ENCODE measurements at regions not wholly inside any gene's neighbourhood (a gene's known extent, or its start where the extent isn't known, plus 50 kb on each side); places are given as distances from the start of the nearest gene placed in this dataset.

GRCh38 chr3:115502128-115502527, 121.2 kb upstream of the GAP43 start:
- in situ Hi-C loops (cut with HindIII; ENCODE audit: low sequenced_read_pairs): no loop called here
- DNase-seq (ENCODE audit: low read depth): no peak
- no peak overlapping the region for H3K4me3 ChIP-seq (ENCODE audit: low read depth, low read length)
- no peak for TF ChIP-seq CTCF (IDR thresholded peaks at IDR 0.05; ENCODE audit: low read depth, low read length, missing control alignments)

- in situ Hi-C loops (cut with HindIII; ENCODE audit: low sequenced_read_pairs): no loop called here
- no peak for DNase-seq (ENCODE audit: low read depth)
- H3K4me3 ChIP-seq (ENCODE audit: low read depth, low read length): no peak overlapping the region
- no peak for TF ChIP-seq CTCF (IDR thresholded peaks at IDR 0.05; ENCODE audit: low read depth, low read length, missing control alignments)
Measured at GRCh38 chr3:115503394-115503793, 119.9 kb upstream of the GAP43 start.

GRCh38 chr3:115508562-115508961, 114.7 kb upstream of the GAP43 start:
- no peak for DNase-seq (ENCODE audit: low read depth)
- TF ChIP-seq CTCF (IDR thresholded peaks at IDR 0.05; ENCODE audit: low read depth, low read length, missing control alignments): no peak
- in situ Hi-C loops (cut with HindIII; ENCODE audit: low sequenced_read_pairs): no loop called here
- H3K4me3 ChIP-seq (ENCODE audit: low read depth, low read length): no peak overlapping the region

- no peak for TF ChIP-seq CTCF (IDR thresholded peaks at IDR 0.05; ENCODE audit: low read depth, low read length, missing control alignments)
- peak overlapping the region; percentile 51 for H3K4me3 ChIP-seq (ENCODE audit: low read depth, low read length)
- DNase-seq (ENCODE audit: low read depth): no peak
- in situ Hi-C loops (cut with HindIII; ENCODE audit: low sequenced_read_pairs): no loop called here
Measured at GRCh38 chr3:115512565-115513415, 110.5 kb upstream of the GAP43 start.

- TF ChIP-seq CTCF (IDR thresholded peaks at IDR 0.05; ENCODE audit: low read depth, low read length, missing control alignments): no peak
- no peak for DNase-seq (ENCODE audit: low read depth)
- in situ Hi-C loops (cut with HindIII; ENCODE audit: low sequenced_read_pairs): no loop called here
- peak overlapping the region; percentile 51 for H3K4me3 ChIP-seq (ENCODE audit: low read depth, low read length)
Measured at GRCh38 chr3:115513416-115513800, 109.9 kb upstream of the GAP43 start.

- DNase-seq (ENCODE audit: low read depth): no peak
- in situ Hi-C loops (cut with HindIII; ENCODE audit: low sequenced_read_pairs): no loop called here
- H3K4me3 ChIP-seq (ENCODE audit: low read depth, low read length): no peak overlapping the region
- no peak for TF ChIP-seq CTCF (IDR thresholded peaks at IDR 0.05; ENCODE audit: low read depth, low read length, missing control alignments)
Measured at GRCh38 chr3:115517457-115518050, 105.8 kb upstream of the GAP43 start.
